Transverse colon (tissue), 4 donors: ENCODE measurements at regions not wholly inside any gene's neighbourhood (a gene's known extent, or its start where the extent isn't known, plus 50 kb on each side); places are given as distances from the start of the nearest gene placed in this dataset.

Experiments
- DNase-seq: peaks from one replicate; pipeline ENCODE4 v3.0.0-alpha.2; 2019
- H3K27ac ChIP-seq, 4 donors: fragments of 200-600 bp; sonication (generic); 2 replicates each; pipeline ENCODE4 v1.5.1; 2016 to 2018; ENCODE audit warnings: inconsistent platforms in 4 of 4
- H3K27me3 ChIP-seq: fragments of 200-600 bp; sonication (generic); 2 replicates; pipeline ENCODE4 v1.5.1; 2017; ENCODE audit warnings: inconsistent platforms
- H3K36me3 ChIP-seq, 4 donors: fragments of 200-600 bp; sonication (generic); 2 replicates each; pipeline ENCODE4 v1.5.1; 2017 to 2019; ENCODE audit warnings: inconsistent platforms in 4 of 4
- H3K4me1 ChIP-seq, 4 donors: fragments of 200-600 bp; sonication (generic); 2 replicates each; pipeline ENCODE4 v1.5.1; 2017 to 2020; ENCODE audit warnings: inconsistent platforms in 4 of 4
- H3K4me3 ChIP-seq, 4 donors: fragments of 200-600 bp; sonication (generic); 1 replicate in 1 of 4; 2 replicates in 3 of 4; pipeline versions ENCODE4 v1.5.1 to v1.6.1; 2017 to 2019; ENCODE audit warnings: inconsistent platforms in 4 of 4
- H3K9me3 ChIP-seq, 2 donors: fragments of 200-600 bp; sonication (generic); 2 replicates each; pipeline ENCODE4 v1.5.1; 2017 to 2019; ENCODE audit warnings: inconsistent platforms in 2 of 2
- CTCF ChIP-seq, 5 experiments: fragments of 200-600 bp in 3 of 5; fragments of 450-650 bp in 2 of 5; sonication (generic) in 3 of 5; IDR thresholded peaks; 1 replicate in 2 of 5; 2 replicates in 3 of 5; pipeline ENCODE4 v1.5.1; 2016 to 2017; ENCODE audit warnings: antibody characterized with exemption in 5 of 5, inconsistent platforms in 3 of 5, mild to moderate bottlenecking in 2 of 5, moderate library complexity in 1 of 5
- EP300 ChIP-seq: sonication (generic); formaldehyde crosslinking; IDR thresholded peaks from one replicate; pipeline ENCODE4 v1.6.1; 2017; ENCODE audit warnings: antibody characterized with exemption, low read depth
- POLR2A ChIP-seq: fragments of 450-650 bp; IDR thresholded peaks from one replicate; pipeline ENCODE4 v1.6.1; 2016; ENCODE audit warnings: antibody characterized with exemption, mild to moderate bottlenecking, moderate library complexity
- POLR2AphosphoS5 ChIP-seq, 3 donors: sonication (generic); formaldehyde crosslinking; IDR thresholded peaks; one replicate each; pipeline ENCODE4 v1.6.1; 2016; ENCODE audit warnings: antibody characterized with exemption in 3 of 3
- WGBS, 2 donors: methylation state at CpG; one replicate each; pipeline ENCODE4 v1.1.5; 2018; ENCODE audit warnings: low coverage in 1 of 2; 5-methylcytosine and 5-hydroxymethylcytosine counted together
- in situ Hi-C, 4 donors: fragments of 200-750 bp; cut with MboI; loops; one replicate each; pipeline versions ENCODE4 v1.15.0 to v1.15.1; 2017; ENCODE audit warnings: low sequenced_read_pairs in 3 of 4, low pct_ligation_motif_present in 1 of 4, low pct_unique_long_range_greater_than_20kb in 1 of 4
- intact Hi-C: fragments of 100-400 bp; cut with DNase I; formaldehyde crosslinking; loops from one replicate; pipeline ENCODE4 v1.15.1; 2023; ENCODE audit warnings: low total_unique reads

GRCh38 chr1:18020021-18020817 lies 87.4 kb upstream of the IGSF21 start:
- DNase-seq: no peak
- no peaks in the 10 kb centered on the region for H3K9me3 ChIP-seq
- WGBS, 2 donors: 39 to 42% methylated on average over 7 of the region's 7 CpGs
- H3K36me3 ChIP-seq: no peaks in the 10 kb centered on the region
- intact Hi-C loops (no loop called here), in situ Hi-C loops (no loop called here)
- peaks cover 58% of the 10 kb centered on the region for H3K27me3 ChIP-seq
- TF ChIP-seq POLR2A: no peak
- no peak for TF ChIP-seq POLR2AphosphoS5 (IDR thresholded peaks at IDR 0.05)
- no peak for TF ChIP-seq EP300
- TF ChIP-seq CTCF (IDR thresholded peaks at IDR 0.05): no peak
- no peak overlapping the region for H3K4me3 ChIP-seq
- H3K27ac ChIP-seq: no peak overlapping the region
- no peaks in the 10 kb centered on the region for H3K4me1 ChIP-seq

GRCh38 chr1:18021242-18021641 lies 86.4 kb upstream of the IGSF21 start:
- in situ Hi-C loops: no loop called here

GRCh38 chr1:18032172-18032859 lies 75.3 kb upstream of the IGSF21 start:
- H3K4me3 ChIP-seq: no peak overlapping the region
- no peaks in the 10 kb centered on the region for H3K4me1 ChIP-seq
- no peak for DNase-seq
- WGBS, 2 donors: 49 to 57% methylated on average over 10 to 13 of the region's 13 CpGs
- H3K27ac ChIP-seq: no peak overlapping the region
- H3K27me3 ChIP-seq: peaks cover 53% of the 10 kb centered on the region
- no peaks in the 10 kb centered on the region for H3K36me3 ChIP-seq
- intact Hi-C loops (no loop called here), in situ Hi-C loops (no loop called here)
- TF ChIP-seq POLR2A (no peak), CTCF (IDR thresholded peaks at IDR 0.05) (no peak), EP300 (no peak), POLR2AphosphoS5 (IDR thresholded peaks at IDR 0.05) (no peak)
- H3K9me3 ChIP-seq: no peaks in the 10 kb centered on the region

More at GRCh38 chr1:18021242-18021641, 86.4 kb upstream of the IGSF21 start:
- intact Hi-C loops: no loop called here
- Histone ChIP-seq H3K4me3 (no peak overlapping the region), H3K36me3 (no peaks in the 10 kb centered on the region), H3K27me3 (peaks cover 52% of the 10 kb centered on the region), H3K27ac (no peak overlapping the region), H3K4me1 (no peaks in the 10 kb centered on the region), H3K9me3 (no peaks in the 10 kb centered on the region)
- DNase-seq: no peak
- TF ChIP-seq EP300 (no peak), POLR2A (no peak), CTCF (IDR thresholded peaks at IDR 0.05) (no peak), POLR2AphosphoS5 (IDR thresholded peaks at IDR 0.05) (no peak)
- 28 to 51% methylated on average over 2 to 6 of the region's 6 CpGs for WGBS, 2 donors

DNA sequence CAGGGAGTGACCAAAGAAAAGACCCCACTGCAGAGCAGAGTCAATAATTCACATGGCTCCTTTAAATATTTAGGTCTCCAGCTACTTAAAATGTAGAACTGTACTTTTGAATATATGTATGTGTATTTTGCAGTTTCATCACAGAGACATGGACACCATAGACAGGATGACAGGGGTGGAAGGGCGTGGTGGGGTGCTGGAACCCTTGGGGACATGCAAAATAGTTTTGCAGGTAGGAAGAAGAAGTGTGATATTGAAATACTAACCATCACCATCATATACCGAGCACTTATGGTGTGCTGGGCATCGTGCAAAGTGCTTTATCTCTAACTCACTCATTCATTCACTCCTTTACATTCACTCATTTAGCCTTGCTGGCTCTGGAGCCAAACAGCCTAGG lies 72.5 kb upstream of the IGSF21 start:
- Histone ChIP-seq H3K27me3 (peaks cover 32% of the 10 kb centered on the region), H3K36me3 (no peaks in the 10 kb centered on the region), H3K9me3 (no peaks in the 10 kb centered on the region), H3K4me3 (no peak overlapping the region), H3K27ac (no peak overlapping the region), H3K4me1 (no peaks in the 10 kb centered on the region)
- in situ Hi-C loops (no loop called here), intact Hi-C loops (no loop called here)
- no peak for DNase-seq
- 62 to 71% methylated on average over 3 of the region's 3 CpGs for WGBS, 2 donors
- no peak for TF ChIP-seq CTCF (IDR thresholded peaks at IDR 0.05)
- no peak for TF ChIP-seq POLR2A
- no peak for TF ChIP-seq EP300
- no peak for TF ChIP-seq POLR2AphosphoS5 (IDR thresholded peaks at IDR 0.05)
